SH-SY5Y (cell line): ENCODE measurements at regions not wholly inside any gene's neighbourhood (a gene's known extent, or its start where the extent isn't known, plus 50 kb on each side); places are given as distances from the start of the nearest gene placed in this dataset.

Experiments used
- GATA2 ChIP-seq: IDR thresholded peaks from 2 replicates; pipeline ENCODE4 v1.6.1; 2011; ENCODE audit warnings: mild to moderate bottlenecking, low read depth, low read length
- GATA3 ChIP-seq: IDR thresholded peaks from 2 replicates; pipeline ENCODE4 v1.6.1; 2011; ENCODE audit warnings: low read depth, mild to moderate bottlenecking, low read length, moderate library complexity

- no peak for TF ChIP-seq GATA2
- no peak for TF ChIP-seq GATA3
Measured at GRCh38 chr1:217062586-217062985, 339.4 kb upstream of the ESRRG start.
